Endothelial cell of umbilical vein (primary cell): ENCODE measurements at regions not wholly inside any gene's neighbourhood (a gene's known extent, or its start where the extent isn't known, plus 50 kb on each side); places are given as distances from the start of the nearest gene placed in this dataset.

Source experiments
- BruUV-seq: library from RNA; stranded (reverse); fragments of 400-500 nt; replicated peaks from 2 replicates; lab custom pipeline; 2021; lab: Mats Ljungman, UMichigan
- CTCF ChIA-PET: fragments of 300-600, 350-600 bp; sonication (Branson Sonifier 250); formaldehyde crosslinking; loops from one replicate; lab custom pipeline; 2021; ENCODE audit warnings: antibody characterized with exemption, inconsistent platforms; lab: Charles Lee
- POLR2A ChIA-PET: fragments of 300-600, 350-600 bp; sonication (Branson Sonifier 250); formaldehyde crosslinking; loops from one replicate; lab custom pipeline; 2021; ENCODE audit warnings: antibody characterized with exemption, inconsistent platforms; lab: Charles Lee
- DNase-seq: peaks from one replicate; pipeline ENCODE4 v3.0.0-alpha.2; 2011; ENCODE audit warnings: low read depth, low spot score
- FAIRE-seq: peaks from 2 replicates; lab custom pipeline; 2011; peaks lifted over from hg19 to GRCh38; lab: Jason Lieb, UNC
- H2AFZ ChIP-seq: 2 replicates; pipeline ENCODE4 v1.6.0; 2012; ENCODE audit warnings: low read depth, low read length, control low read depth, inconsistent platforms
- H3K27ac ChIP-seq: 2 replicates; pipeline ENCODE4 v1.5.1; 2011; ENCODE audit warnings: low read depth, mild to moderate bottlenecking, control low read depth, low read length, moderate library complexity; ENCODE audit not compliant: insufficient read depth
- H3K27me3 ChIP-seq, 2 experiments: 2 replicates each; pipeline versions ENCODE4 v1.6.0 to v1.6.1; 2011; ENCODE audit warnings: low read length in 2 of 2, mixed read lengths in 1 of 2; ENCODE audit not compliant: control insufficient read depth in 2 of 2, insufficient read depth in 2 of 2
- H3K36me3 ChIP-seq, 2 experiments: 2 replicates in 1 of 2; 3 replicates in 1 of 2; pipeline ENCODE4 v1.5.1; 2011; ENCODE audit warnings: low read length in 2 of 2, mild to moderate bottlenecking in 1 of 2, moderate library complexity in 1 of 2; ENCODE audit not compliant: control insufficient read depth in 2 of 2, insufficient read depth in 2 of 2; ENCODE audit errors: extremely low read depth in 1 of 2
- H3K4me1 ChIP-seq: 3 replicates; pipeline ENCODE4 v1.5.1; 2011; ENCODE audit warnings: mild to moderate bottlenecking, low read length; ENCODE audit not compliant: control insufficient read depth, insufficient read depth; ENCODE audit errors: extremely low read depth
- H3K4me2 ChIP-seq: 2 replicates; pipeline ENCODE4 v1.6.1; 2011; ENCODE audit warnings: low read length, control low read depth, mixed read lengths; ENCODE audit not compliant: insufficient read depth
- H3K4me3 ChIP-seq, 3 experiments: fragments of 200-600 bp in 1 of 3; sonication (generic), shearing (Covaris generic) in 1 of 3; replicated peaks in 1 of 3; 2 replicates each; pipeline ENCODE4 v1.5.1; 2011 to 2016; ENCODE audit warnings: control low read depth in 3 of 3, low read length in 3 of 3, mild to moderate bottlenecking in 2 of 3, inconsistent platforms in 1 of 3, low read depth in 1 of 3, moderate library complexity in 1 of 3; ENCODE audit not compliant: insufficient read depth in 1 of 3
- H3K79me2 ChIP-seq: 2 replicates; pipeline ENCODE4 v1.6.0; 2012; ENCODE audit warnings: low read length, inconsistent platforms; ENCODE audit not compliant: control insufficient read depth, insufficient read depth
- H3K9ac ChIP-seq: replicated peaks from 2 replicates; pipeline ENCODE3; 2011; ENCODE audit warnings: low read length, control low read depth; ENCODE audit not compliant: insufficient read depth; ENCODE audit errors: extremely low read depth
- H3K9me1 ChIP-seq: replicated peaks from 3 replicates; pipeline ENCODE4 v1.6.0; 2011; ENCODE audit warnings: mild to moderate bottlenecking, low read length; ENCODE audit not compliant: control insufficient read depth, insufficient read depth; ENCODE audit errors: extremely low read depth
- H3K9me3 ChIP-seq: replicated peaks from 2 replicates; pipeline ENCODE4 v1.5.1; 2012; ENCODE audit warnings: low read length, inconsistent platforms; ENCODE audit not compliant: control insufficient read depth, insufficient read depth
- H4K20me1 ChIP-seq: replicated peaks from 2 replicates; pipeline ENCODE3; 2011; ENCODE audit warnings: mild to moderate bottlenecking, low read length; ENCODE audit not compliant: control insufficient read depth, insufficient read depth; ENCODE audit errors: extremely low read depth
- EZH2 ChIP-seq: IDR thresholded peaks from 2 replicates; pipeline ENCODE4 v1.6.1; 2012; ENCODE audit warnings: borderline replicate concordance, low read depth, mild to moderate bottlenecking, moderate library complexity, low read length, inconsistent platforms; ENCODE audit not compliant: severe bottlenecking
- FOS ChIP-seq: IDR thresholded peaks from 2 replicates; pipeline ENCODE4 v1.6.1; 2011; ENCODE audit warnings: mild to moderate bottlenecking, low read length, moderate library complexity, borderline replicate concordance; ENCODE audit not compliant: insufficient read depth
- GATA2 ChIP-seq: IDR thresholded peaks from 2 replicates; pipeline ENCODE4 v1.7.0; 2011; ENCODE audit warnings: low read depth, mild to moderate bottlenecking, moderate library complexity, mixed read lengths, low read length; ENCODE audit not compliant: insufficient read length, insufficient read depth
- JUN ChIP-seq: IDR thresholded peaks from 2 replicates; pipeline ENCODE4 v1.6.1; 2011; ENCODE audit warnings: borderline replicate concordance, low read depth; ENCODE audit not compliant: insufficient read length, insufficient read depth
- MYC ChIP-seq: IDR thresholded peaks from one replicate; pipeline ENCODE4 v1.6.1; 2011; ENCODE audit warnings: mild to moderate bottlenecking, low read depth, low read length
- POLR2A ChIP-seq: IDR thresholded peaks from 2 replicates; pipeline ENCODE4 v1.6.1; 2012; ENCODE audit warnings: low read depth, mild to moderate bottlenecking, control low read depth, low read length
- POLR2AphosphoS5 ChIP-seq: IDR thresholded peaks from 2 replicates; pipeline ENCODE4 v1.6.1; 2012; ENCODE audit warnings: low read depth, mild to moderate bottlenecking, control low read depth, low read length, moderate library complexity; ENCODE audit not compliant: insufficient read depth
- dilution Hi-C: fragments of 300-500 bp; cut with MboI; formaldehyde crosslinking; loops from one replicate; pipeline ENCODE4 v1.15.0; 2019; ENCODE audit warnings: low sequenced_read_pairs; ENCODE audit not compliant: extremely low pct_ligation_motif_present
- intact Hi-C: fragments of 100-400 bp; cut with micrococcal nuclease; formaldehyde crosslinking; loops from one replicate; pipeline ENCODE4 v1.10.0; 2022
- TF ChIP-seq, protein P1 (sequence below), 2 donors: IDR thresholded peaks; 1 replicate in 1 of 2; 2 replicates in 1 of 2; pipeline ENCODE4 v1.5.1; 2011; ENCODE audit warnings: low read length in 2 of 2, mild to moderate bottlenecking in 2 of 2, moderate library complexity in 2 of 2, control low read depth in 1 of 2, inconsistent platforms in 1 of 2, low read depth in 1 of 2; ENCODE audit not compliant: insufficient read depth in 1 of 2; ENCODE audit errors: extremely low read depth in 1 of 2
- TF ChIP-seq, protein P2 (sequence below): IDR thresholded peaks from 2 replicates; pipeline ENCODE4 v1.6.1; 2011; ENCODE audit not compliant: insufficient read depth, insufficient read length

DNA sequence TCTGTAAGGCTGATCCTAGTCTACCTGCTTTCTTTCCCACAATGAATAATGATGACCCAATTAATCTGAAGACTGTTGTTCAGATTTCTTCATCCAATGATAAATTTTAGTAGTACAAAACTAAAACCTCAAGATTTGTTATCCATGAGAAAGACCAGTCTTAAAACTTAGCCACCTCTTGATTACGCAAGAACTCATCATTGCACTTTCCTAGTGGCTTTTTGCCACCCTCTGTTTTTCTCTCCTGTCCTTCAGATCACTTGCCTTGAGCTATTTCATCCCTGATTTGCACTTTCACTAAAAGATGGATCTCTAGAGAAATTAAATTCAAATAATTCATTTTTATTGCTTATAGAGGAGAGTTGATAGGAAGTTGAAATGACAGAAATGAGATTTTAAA lies 142.7 kb upstream of the RBMS3 start:
- H3K4me3 ChIP-seq, result no peak overlapping the region
- no peaks in the 10 kb centered on the region for H4K20me1 ChIP-seq
- H3K27ac ChIP-seq, result no peak overlapping the region
- H3K36me3 ChIP-seq, result no peaks in the 10 kb centered on the region
- POLR2A ChIA-PET, result no interaction called here
- H3K4me1 ChIP-seq, result peaks cover 3% of the 10 kb centered on the region
- no peak overlapping the region for H3K4me2 ChIP-seq
- TF ChIP-seq GATA2, result no peak
- no peak for TF ChIP-seq JUN
- TF ChIP-seq MYC, result no peak
- TF ChIP-seq, protein P1, sequence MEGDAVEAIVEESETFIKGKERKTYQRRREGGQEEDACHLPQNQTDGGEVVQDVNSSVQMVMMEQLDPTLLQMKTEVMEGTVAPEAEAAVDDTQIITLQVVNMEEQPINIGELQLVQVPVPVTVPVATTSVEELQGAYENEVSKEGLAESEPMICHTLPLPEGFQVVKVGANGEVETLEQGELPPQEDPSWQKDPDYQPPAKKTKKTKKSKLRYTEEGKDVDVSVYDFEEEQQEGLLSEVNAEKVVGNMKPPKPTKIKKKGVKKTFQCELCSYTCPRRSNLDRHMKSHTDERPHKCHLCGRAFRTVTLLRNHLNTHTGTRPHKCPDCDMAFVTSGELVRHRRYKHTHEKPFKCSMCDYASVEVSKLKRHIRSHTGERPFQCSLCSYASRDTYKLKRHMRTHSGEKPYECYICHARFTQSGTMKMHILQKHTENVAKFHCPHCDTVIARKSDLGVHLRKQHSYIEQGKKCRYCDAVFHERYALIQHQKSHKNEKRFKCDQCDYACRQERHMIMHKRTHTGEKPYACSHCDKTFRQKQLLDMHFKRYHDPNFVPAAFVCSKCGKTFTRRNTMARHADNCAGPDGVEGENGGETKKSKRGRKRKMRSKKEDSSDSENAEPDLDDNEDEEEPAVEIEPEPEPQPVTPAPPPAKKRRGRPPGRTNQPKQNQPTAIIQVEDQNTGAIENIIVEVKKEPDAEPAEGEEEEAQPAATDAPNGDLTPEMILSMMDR (IDR thresholded peaks at IDR 0.05; ENCODE audit: extremely low read depth in 1 of 2, insufficient read depth in 1 of 2, low read depth in 1 of 2, low read length in 2 of 2), result no peak
- no peak for TF ChIP-seq EZH2
- TF ChIP-seq, protein P2, sequence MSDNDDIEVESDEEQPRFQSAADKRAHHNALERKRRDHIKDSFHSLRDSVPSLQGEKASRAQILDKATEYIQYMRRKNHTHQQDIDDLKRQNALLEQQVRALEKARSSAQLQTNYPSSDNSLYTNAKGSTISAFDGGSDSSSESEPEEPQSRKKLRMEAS, result no peak
- TF ChIP-seq FOS, result no peak
- TF ChIP-seq POLR2A, result no peak
- TF ChIP-seq POLR2AphosphoS5, result no peak
- H3K9ac ChIP-seq, result no peak overlapping the region
- DNase-seq, result no peak
- dilution Hi-C loops, result no loop called here
- no peak for FAIRE-seq
- CTCF ChIA-PET, result interaction anchor here (1.4 kb wide), 1 partner anchor 14 kb away, joined by 3 read pairs; no protein-coding TSS in a partner anchor
- no peaks in the 10 kb centered on the region for H3K9me3 ChIP-seq
- no peaks in the 10 kb centered on the region for H3K79me2 ChIP-seq
- H2AFZ ChIP-seq, result no peak overlapping the region
- no TSS peak for BruUV-seq
- no peaks in the 10 kb centered on the region for H3K9me1 ChIP-seq
- no peaks in the 10 kb centered on the region for H3K27me3 ChIP-seq
- intact Hi-C loops, result no loop called here
